HG03280 (cell line): ENCODE measurements at regions not wholly inside any gene's neighbourhood (a gene's known extent, or its start where the extent isn't known, plus 50 kb on each side); places are given as distances from the start of the nearest gene placed in this dataset.
"Not testable (repeated sequence)": the region's sequence is repeated elsewhere in the genome, so short reads cannot be mapped to it uniquely, and the experiment has no call there.

ENCODE experiments used
- ATAC-seq: cut with Tn5 transposase; IDR thresholded peaks from one replicate; pipeline ENCODE4 v1.9.1; 2021; ENCODE audit warnings: mild to moderate bottlenecking, moderate library complexity; ENCODE audit not compliant: unreplicated experiment

- ATAC-seq = no peak
These were observed 111.0 kb upstream of the TOX3 start for GRCh38 chr16:52657924-52658323.

DNA sequence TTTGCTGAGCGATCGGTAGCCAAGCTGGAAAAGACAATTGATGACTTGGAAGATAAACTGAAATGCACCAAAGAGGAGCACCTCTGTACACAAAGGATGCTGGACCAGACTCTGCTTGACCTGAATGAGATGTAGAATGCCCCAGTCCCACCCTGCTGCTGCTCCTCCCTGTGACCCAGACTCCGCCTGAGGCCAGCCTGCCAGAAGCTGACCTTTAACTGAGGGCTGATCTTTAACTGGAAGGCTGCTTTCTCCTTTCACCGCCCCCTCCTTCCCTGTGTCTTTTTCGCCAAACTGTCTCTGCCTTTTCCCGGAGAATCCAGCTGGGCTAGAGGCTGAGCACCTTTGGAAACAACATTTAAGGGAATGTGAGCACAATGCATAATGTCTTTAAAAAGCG is 109.0 kb upstream of the TOX3 start:
- not testable (repeated sequence) for ATAC-seq

- ATAC-seq = not testable (repeated sequence)
These were observed 108.2 kb upstream of the TOX3 start for GRCh38 chr16:52655156-52655555.

DNA sequence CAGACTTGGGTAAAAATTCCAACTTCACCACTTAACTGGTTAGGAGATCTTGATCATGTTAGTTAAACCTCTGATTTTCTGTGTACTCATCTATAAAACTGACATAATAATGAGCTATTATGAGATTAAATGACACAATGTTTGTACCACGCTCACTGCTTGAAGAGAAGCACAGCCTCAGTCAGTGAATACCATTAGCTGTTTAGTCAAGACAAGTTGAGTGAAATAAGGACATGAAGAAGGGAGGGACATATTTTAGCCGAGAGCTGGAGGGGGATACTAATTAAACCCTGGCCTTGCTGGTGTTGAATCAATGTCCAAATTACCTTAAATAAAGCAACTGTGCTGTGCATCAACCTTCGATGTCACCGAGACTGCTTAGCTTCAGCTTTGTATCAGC is 105.1 kb upstream of the TOX3 start:
- ATAC-seq = no peak

DNA sequence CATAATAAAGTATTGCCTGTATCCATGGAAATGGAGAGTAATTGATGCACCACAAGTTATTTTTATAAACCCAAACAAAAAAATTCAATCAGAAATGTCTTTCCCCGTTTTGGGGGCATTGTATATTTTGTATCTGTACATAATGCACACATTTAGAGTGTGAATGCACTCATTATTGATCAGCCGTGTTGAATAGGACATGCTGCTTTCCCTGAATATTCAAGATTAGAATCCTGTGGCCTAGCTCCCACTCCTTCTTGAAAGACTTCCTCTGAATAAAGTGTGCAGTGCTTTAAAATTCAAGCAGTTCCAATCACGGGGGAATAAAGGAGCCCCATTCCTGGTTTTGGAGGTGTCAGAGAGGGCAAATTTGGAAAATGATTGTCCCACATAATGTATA is 103.8 kb upstream of the TOX3 start:
- no peak for ATAC-seq

- no peak for ATAC-seq
These were observed 103.4 kb upstream of the TOX3 start for GRCh38 chr16:52650318-52650717.

DNA sequence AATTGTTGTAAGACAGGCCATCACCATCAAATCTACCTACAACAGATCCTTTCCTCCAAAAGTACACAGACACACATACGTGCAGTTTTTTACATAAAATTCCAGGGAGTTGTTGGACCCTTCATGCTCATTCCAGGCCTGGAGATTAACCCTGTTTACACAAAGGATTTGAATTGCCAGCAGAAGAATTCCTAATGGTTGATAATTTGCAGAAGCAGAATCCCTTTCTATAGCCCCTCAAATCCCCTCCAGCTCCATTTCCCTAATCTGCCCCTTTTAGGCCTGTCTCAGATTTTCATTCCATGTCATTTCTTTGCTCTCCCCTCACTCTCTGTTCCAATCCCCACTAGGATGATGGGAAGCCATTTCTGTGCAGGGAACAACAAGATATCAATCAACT is 102.9 kb upstream of the TOX3 start:
- no peak for ATAC-seq

- no peak for ATAC-seq
These were observed 100.6 kb upstream of the TOX3 start for GRCh38 chr16:52647588-52647987.

- no peak for ATAC-seq
These were observed 96.1 kb upstream of the TOX3 start for GRCh38 chr16:52643006-52643405.

GRCh38 chr16:52634528-52634927 is 87.6 kb upstream of the TOX3 start:
- ATAC-seq = no peak

DNA sequence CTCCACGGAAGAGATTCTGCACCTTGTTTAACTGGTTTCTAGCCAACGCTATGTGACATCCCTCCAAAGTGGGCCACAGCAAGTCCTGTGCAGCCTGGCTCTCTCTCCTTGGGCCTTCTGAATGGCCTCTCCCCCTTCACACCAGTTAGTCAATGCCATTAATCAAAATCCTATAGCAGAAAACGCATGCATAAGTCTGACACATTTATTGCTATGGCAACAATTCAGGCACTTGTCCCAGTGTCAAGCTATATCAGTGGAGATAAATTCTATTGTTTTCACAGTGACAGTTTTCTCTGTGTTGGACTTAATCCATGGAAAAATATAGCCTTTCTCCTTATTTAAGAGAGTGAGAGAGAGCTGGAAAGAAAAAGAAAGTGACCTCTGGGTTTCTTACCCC is 87.2 kb upstream of the TOX3 start:
- ATAC-seq = no peak

GRCh38 chr16:52633230-52633629 is 86.3 kb upstream of the TOX3 start:
- ATAC-seq = no peak

- no peak for ATAC-seq
These were observed 84.8 kb upstream of the TOX3 start for GRCh38 chr16:52631711-52632110.

- ATAC-seq = no peak
These were observed 83.8 kb upstream of the TOX3 start for GRCh38 chr16:52630711-52631110.

DNA sequence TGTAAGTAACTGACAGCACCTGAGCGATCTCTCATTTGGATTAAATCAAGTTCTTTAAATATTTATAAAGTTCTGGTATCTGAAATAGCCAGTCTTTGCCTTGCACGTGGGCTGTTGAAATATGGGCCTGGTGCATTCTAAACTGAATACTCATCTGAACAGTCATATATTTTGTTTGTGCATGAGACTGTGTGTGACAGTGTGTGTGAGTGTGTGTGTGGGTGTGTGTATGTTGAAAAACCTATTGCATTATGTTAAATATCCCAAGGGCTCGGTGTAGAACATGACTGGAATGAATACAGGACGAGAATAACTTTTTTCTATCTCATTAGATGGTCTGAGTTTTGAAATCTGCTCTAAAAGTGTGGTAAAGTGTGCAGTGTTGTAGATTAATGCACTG is 82.4 kb upstream of the TOX3 start:
- ATAC-seq = no peak

DNA sequence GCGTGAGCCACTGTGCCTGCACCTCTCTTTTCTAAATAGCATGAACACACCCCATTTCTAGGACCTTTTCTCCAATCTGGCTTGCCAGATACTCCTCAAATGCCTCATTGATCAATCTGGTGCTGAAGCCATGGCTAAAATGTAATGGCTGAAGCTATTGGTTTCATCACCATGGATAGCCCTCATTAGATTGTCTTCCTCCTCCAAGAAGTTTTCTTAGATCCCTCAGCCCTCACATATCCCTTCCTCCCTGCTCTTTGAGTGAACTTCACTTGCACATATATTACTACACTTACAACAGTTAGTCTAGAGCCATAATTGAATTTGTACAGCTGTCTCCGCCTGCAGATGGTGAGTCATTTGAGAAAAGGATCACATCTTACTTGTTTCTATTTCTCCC is 77.9 kb upstream of the TOX3 start:
- no peak for ATAC-seq

GRCh38 chr16:52621651-52622050 is 74.7 kb upstream of the TOX3 start:
- no peak for ATAC-seq

DNA sequence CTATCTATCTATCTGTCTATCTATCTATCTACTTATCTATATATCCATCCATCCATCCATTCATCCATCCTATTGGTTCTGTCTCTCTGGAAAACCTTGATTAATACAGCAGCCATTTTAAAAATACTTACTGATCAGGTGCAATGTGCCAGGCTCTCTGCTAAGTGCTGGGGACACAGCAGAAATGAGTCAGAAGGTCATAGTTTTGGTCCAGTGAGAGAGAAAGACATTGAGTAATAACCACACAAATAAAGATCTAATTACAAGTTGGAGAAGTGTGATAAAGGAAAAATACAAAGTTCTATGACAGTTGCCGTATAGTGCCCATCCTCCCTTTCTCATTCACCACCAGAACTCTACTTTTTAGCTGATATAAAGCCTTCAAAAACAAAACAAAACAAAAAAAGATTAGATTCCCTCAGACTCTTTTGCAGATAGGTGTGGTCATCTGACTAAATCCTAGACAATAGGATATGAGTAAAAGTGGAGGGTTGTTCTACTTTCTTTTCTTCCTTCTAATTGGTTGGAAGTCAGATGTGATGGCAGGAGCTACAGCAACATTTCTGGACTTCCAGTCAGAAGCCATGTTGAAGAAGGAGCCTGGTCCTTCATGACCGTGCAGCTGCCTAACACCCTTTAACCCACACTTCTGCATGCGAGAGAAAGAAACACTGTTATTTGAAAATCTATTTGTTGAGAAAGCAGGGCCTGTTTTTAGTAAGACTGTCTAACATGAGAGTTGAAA is 72.0 kb upstream of the TOX3 start:
- no peak for ATAC-seq

DNA sequence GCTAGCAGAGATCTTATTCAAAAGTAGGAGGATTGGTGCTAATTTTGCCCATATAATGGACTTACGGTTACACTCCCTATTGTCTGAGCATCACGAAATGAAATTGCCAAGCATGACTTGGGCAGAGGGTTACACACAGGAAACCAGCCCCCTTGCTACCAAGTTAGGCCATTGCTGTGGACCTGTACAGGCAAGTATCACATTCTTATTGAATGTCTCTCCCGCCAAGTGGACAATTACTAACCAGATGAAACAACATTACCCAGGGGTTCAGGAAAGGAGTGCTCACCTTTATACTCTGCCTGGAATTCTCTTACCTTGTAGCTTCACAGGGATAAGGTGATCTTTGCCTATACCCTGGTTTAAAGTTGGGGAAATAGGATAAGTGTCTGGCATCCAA is 70.6 kb upstream of the TOX3 start:
- ATAC-seq = no peak

GRCh38 chr16:52613508-52613907 is 66.6 kb upstream of the TOX3 start:
- ATAC-seq = no peak

DNA sequence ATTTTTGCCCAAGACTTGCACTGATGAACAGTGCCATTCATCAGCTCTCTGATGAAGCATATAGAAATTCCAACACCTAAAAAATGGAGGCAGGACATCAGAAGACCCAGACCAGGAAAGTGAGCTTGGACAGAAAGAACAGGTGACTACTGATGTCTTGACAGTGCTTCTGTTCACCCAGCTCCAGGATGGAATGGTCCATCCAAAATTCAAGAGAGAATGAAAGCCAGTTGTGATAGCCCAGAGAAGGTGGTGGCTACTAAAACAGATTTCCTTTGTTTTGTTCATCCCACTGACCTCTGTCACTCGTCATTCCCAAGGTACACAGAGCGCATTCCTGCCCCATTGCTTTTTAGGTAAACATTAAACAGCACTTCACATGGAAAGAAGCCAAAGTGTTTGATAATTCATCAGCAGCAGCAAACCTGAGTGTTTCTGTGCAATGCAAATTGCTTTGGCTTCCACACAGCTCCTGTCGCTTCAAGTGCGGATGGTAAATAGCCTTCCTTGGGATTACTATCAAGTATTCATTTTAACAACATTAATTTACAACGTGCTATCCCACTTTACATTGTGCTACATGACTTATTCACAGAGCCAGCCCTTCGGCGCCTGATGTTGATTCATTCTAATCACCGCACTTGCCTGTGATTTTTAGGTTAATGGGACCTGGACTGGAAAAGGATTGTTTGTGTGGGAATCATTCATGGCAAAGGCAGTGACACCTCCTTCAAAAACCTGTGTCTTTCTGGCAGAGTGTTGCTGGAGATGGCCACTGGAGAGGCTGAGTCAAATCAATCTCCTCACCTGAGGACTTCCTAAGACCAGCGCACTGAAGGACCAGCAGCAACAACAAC is 65.1 kb upstream of the TOX3 start:
- ATAC-seq = no peak

DNA sequence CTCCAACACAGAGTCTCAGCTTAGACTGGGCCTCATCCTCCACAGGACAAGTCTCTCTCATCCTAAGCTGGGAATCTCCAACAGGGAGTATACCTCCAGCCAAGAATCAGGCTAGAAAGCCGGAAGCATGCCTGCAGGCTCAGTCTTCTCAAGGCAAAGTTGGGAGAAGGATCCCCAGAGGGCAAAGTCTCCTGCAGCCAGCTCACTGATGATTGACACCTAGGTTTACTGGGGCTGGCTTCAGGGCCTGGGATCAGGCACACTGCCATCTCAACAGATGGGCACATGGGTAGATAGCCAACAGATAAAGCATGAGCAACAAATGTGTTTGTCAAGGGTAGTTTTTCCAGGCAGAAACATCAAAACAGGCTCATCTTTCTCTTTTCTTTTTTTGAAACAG is 56.1 kb upstream of the TOX3 start:
- ATAC-seq = no peak
